Ovary (tissue), 7 donors: ENCODE measurements at regions not wholly inside any gene's neighbourhood (a gene's known extent, or its start where the extent isn't known, plus 50 kb on each side); places are given as distances from the start of the nearest gene placed in this dataset.
"Not testable (repeated sequence)": the region's sequence is repeated elsewhere in the genome, so short reads cannot be mapped to it uniquely, and the experiment has no call there.

ENCODE experiments used
- DNase-seq, 5 donors: peaks; one replicate each; pipeline ENCODE4 v3.0.0-alpha.2; 2019 to 2020
- H3K27ac ChIP-seq, 2 donors: fragments of 200-600 bp; one replicate each; pipeline versions ENCODE4 v1.5.1 to v1.8.0; 2019 to 2022
- H3K27me3 ChIP-seq: fragments of 200-600 bp; one replicate; pipeline ENCODE4 v1.8.0; 2022
- H3K36me3 ChIP-seq: fragments of 200-600 bp; sonication (generic); one replicate; pipeline ENCODE4 v1.5.1; 2019
- H3K4me1 ChIP-seq: one replicate; pipeline ENCODE4 v1.8.1; 2013; ENCODE audit warnings: mild to moderate bottlenecking, moderate library complexity; ENCODE audit not compliant: insufficient read depth
- H3K4me3 ChIP-seq: fragments of 200-600 bp; sonication (generic); one replicate; pipeline ENCODE4 v1.5.1; 2017
- H3K9me3 ChIP-seq, 2 donors: fragments of 200-600 bp in 1 of 2; sonication (generic) in 1 of 2; one replicate each; pipeline versions ENCODE4 v1.5.1 to v1.8.1; 2013 to 2019; ENCODE audit warnings: mild to moderate bottlenecking in 1 of 2, moderate library complexity in 1 of 2
- EP300 ChIP-seq: sonication (generic); formaldehyde crosslinking; IDR thresholded peaks from one replicate; pipeline ENCODE4 v1.6.1; 2017; ENCODE audit warnings: antibody characterized with exemption
- POLR2A ChIP-seq: fragments of 450-650 bp; IDR thresholded peaks from one replicate; pipeline ENCODE4 v1.6.1; 2017; ENCODE audit warnings: antibody characterized with exemption, mild to moderate bottlenecking, moderate library complexity
- WGBS, 3 donors: extraction: QIAGEN DNeasy Blood & Tissue Kit in 1 of 3; methylation state at CpG; one replicate each; pipeline versions ENCODE4 v1.1.5 to v1.1.7; 2013 to 2017; 5-methylcytosine and 5-hydroxymethylcytosine counted together
- intact Hi-C, 4 donors: fragments of 100-400 bp; cut with DNase I; formaldehyde crosslinking; loops; one replicate each; pipeline versions ENCODE4 v1.11.0 to v1.15.1; 2022 to 2023
- TF ChIP-seq, protein P1 (sequence below), 3 donors: fragments of 450-650 bp in 2 of 3; fragments of 200-600 bp in 1 of 3; IDR thresholded peaks; one replicate each; pipeline versions ENCODE4 v1.5.1 to v1.8.0; 2016 to 2022; ENCODE audit warnings: antibody characterized with exemption in 3 of 3, mild to moderate bottlenecking in 1 of 3
- donor health status: DM: no; HTN: no; CAD: no; lungs with moderate emphysema.
- donor health status: DM: no; HTN: no; CAD: no.
- donor health status: Bipolar disorder and iron deficiency.
- donor health status: DM: no; HTN: no; CAD: no.
- donor health status: DM: yes; HTN: yes; CAD: no.

DNA sequence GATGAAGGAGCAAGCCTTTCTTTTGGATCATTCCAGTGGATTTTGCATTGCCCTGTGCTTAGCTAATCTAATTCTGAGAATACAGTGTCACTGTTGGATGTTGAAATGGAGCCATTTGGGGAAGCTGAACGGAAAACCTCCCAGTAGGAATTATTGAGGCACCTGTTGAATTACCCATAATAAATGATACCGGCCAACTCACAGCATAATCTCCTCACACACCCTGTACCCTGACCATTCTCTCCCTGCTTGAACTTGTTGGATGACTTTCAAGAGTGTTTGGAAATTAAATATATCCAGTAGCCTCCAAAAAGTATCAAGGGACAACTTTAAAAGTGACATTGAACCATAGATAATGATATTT is 171.4 kb upstream of the HES1 start:
- H3K9me3 ChIP-seq, result no peaks in the 10 kb centered on the region
- 87 to 97% (median 95%) methylated on average over 2 of the region's 2 CpGs for WGBS, 3 donors
- no peak overlapping the region for H3K4me3 ChIP-seq
- no peak for DNase-seq
- H3K36me3 ChIP-seq, result no peaks in the 10 kb centered on the region
- H3K4me1 ChIP-seq, result no peaks in the 10 kb centered on the region
- no peaks in the 10 kb centered on the region for H3K27me3 ChIP-seq
- no peak overlapping the region for H3K27ac ChIP-seq
- intact Hi-C loops, result no loop called here
- TF ChIP-seq EP300 (no peak), POLR2A (no peak)
- TF ChIP-seq, protein P1, sequence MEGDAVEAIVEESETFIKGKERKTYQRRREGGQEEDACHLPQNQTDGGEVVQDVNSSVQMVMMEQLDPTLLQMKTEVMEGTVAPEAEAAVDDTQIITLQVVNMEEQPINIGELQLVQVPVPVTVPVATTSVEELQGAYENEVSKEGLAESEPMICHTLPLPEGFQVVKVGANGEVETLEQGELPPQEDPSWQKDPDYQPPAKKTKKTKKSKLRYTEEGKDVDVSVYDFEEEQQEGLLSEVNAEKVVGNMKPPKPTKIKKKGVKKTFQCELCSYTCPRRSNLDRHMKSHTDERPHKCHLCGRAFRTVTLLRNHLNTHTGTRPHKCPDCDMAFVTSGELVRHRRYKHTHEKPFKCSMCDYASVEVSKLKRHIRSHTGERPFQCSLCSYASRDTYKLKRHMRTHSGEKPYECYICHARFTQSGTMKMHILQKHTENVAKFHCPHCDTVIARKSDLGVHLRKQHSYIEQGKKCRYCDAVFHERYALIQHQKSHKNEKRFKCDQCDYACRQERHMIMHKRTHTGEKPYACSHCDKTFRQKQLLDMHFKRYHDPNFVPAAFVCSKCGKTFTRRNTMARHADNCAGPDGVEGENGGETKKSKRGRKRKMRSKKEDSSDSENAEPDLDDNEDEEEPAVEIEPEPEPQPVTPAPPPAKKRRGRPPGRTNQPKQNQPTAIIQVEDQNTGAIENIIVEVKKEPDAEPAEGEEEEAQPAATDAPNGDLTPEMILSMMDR (IDR thresholded peaks at IDR 0.05), result no peak

DNA sequence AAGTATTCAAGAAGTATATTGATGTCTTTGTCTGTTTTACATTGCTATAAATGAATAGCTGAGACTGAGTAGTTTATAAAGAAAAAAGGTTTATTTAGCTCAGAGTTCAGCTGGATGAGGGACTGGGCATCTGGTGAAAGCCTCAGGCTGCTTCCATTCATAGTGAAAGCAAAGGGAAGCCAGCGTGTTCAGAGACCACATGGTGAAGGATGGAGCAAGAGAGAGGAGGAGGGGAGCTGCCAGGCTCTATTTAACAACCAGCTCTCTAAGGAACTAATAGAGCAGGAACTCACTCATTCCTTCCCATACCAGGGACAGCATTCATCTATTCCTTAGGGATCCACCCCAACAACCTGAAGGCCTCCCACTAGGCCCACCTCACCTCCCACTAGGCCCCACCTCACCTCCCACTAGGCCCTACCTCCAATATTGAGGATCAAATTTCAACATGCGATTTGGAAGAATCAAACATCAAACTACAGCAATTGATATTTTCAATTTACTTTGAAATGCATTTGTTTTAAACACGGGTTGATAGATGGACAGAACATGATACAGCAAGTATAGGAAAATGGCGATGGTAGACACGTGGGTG is 167.5 kb upstream of the HES1 start:
- Histone ChIP-seq H3K36me3 (no peaks in the 10 kb centered on the region), H3K4me3 (no peak overlapping the region), H3K4me1 (no peaks in the 10 kb centered on the region), H3K27me3 (no peaks in the 10 kb centered on the region), H3K9me3 (no peaks in the 10 kb centered on the region), H3K27ac (no peak overlapping the region)
- TF ChIP-seq POLR2A (no peak), EP300 (no peak)
- TF ChIP-seq, protein P1 (IDR thresholded peaks at IDR 0.05), result no peak
- WGBS, 3 donors, result 87 to 92% (median 88%) methylated on average over 5 of the region's 5 CpGs
- no peak for DNase-seq
- intact Hi-C loops, result no loop called here

DNA sequence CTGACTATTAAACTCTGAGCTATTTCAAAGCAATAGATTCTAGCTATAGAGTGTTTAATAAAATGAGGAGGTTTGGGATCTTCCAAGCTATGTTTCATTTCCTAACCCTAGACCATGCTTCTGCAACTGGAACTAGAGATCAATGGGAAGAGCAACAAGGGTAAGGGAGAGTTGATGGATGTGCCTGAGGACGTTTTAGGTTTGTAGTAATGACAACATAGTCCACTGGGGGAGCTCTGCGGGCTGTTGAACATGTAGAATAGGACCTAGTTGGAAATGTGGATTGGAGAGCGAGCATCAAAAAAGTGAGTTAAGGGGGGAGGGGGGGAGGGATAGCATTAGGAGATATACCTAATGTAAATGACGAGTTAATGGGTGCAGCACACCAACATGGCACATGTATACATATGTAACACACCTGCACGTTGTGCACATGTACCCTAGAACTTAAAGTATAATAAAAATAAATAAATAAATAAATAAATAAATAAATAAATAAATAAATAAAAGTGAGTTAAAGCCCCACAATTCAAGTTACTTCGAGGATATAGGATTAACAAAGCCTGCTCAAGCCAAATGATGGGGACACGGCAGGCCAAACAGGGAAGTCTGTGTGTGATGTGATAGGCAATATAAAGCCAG is 165.7 kb upstream of the HES1 start:
- H3K27me3 ChIP-seq, H3K27ac ChIP-seq, H3K36me3 ChIP-seq, H3K9me3 ChIP-seq, H3K4me3 ChIP-seq, H3K4me1 ChIP-seq, DNase-seq: not testable (repeated sequence)
- intact Hi-C loops, result loop anchor here in 1 of 4 donors (10.0 kb wide), 1 partner anchor 165 kb away; the partner anchor contains the start of gene HES1
- WGBS, 3 donors, result 64 to 70% (median 69%) methylated on average over 7 of the region's 7 CpGs

DNA sequence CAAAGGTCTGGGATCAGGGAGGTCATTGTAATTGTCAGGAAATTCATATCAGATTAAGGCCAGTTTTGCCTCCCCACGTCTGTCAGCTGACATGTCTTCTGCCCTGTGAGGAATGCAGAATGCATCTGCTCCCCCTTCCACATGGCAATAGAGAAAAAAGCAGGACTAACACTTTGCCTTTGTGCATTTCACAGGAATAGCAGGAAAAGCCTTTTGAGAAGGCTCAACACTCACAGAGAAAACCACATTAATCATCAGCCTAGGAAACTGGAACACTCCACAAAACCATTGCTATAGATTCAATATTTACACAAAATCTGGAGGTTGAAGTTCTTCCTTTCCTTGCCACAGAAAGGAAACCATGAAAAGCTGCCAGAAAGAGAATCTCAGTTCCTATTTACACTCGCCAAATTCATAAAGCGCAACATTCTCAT is 165.2 kb upstream of the HES1 start:
- WGBS, 3 donors, result 87 to 90% (median 89%) methylated on average over 3 of the region's 3 CpGs
- TF ChIP-seq EP300 (no peak), POLR2A (no peak)
- TF ChIP-seq, protein P1 (IDR thresholded peaks at IDR 0.05), result no peak
- intact Hi-C loops, result loop anchor here in 1 of 4 donors (10.0 kb wide), 1 partner anchor 164 kb away; the partner anchor contains the start of gene HES1
- Histone ChIP-seq H3K27ac (no peak overlapping the region), H3K4me1 (no peaks in the 10 kb centered on the region), H3K9me3 (no peaks in the 10 kb centered on the region), H3K36me3 (no peaks in the 10 kb centered on the region), H3K4me3 (no peak overlapping the region), H3K27me3 (no peaks in the 10 kb centered on the region)
- DNase-seq, result no peak

DNA sequence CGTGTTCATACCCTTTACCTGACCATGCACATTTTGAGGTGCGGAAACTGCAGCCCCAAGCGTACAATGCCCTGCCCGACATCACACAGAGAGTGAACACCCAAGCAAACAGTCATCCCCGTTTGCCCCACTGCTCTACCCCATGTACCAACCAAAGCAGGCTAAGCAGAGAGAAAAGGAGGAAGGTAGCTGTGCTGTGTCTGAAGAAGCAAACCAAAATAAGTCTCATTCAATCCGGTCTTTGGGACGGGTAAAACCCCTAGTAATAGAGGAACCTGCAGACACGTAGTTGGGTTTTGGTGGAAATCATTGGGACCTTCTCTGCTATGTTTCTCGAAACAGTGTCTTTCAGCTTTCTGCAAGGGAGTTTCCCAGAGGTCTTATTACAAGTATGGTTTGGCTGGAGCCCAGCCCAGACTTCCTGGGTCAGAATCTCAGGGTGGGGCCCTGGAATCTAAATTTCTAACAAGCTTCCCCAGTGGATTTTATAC is 164.6 kb upstream of the HES1 start:
- H3K27me3 ChIP-seq, result no peaks in the 10 kb centered on the region
- no peaks in the 10 kb centered on the region for H3K9me3 ChIP-seq
- intact Hi-C loops, result loop anchor here in 1 of 4 donors (10.0 kb wide), 1 partner anchor 163 kb away; the partner anchor contains the start of gene HES1
- TF ChIP-seq POLR2A (no peak), EP300 (no peak)
- TF ChIP-seq, protein P1 (IDR thresholded peaks at IDR 0.05), result no peak
- WGBS, 3 donors, result 79 to 83% (median 81%) methylated on average over 9 of the region's 9 CpGs
- DNase-seq, result no peak
- no peak overlapping the region for H3K27ac ChIP-seq
- H3K4me3 ChIP-seq, result no peak overlapping the region
- H3K36me3 ChIP-seq, result no peaks in the 10 kb centered on the region
- no peaks in the 10 kb centered on the region for H3K4me1 ChIP-seq
